ENCODE measurements at regions not wholly inside any gene's neighbourhood (a gene's known extent, or its start where the extent isn't known, plus 50 kb on each side); places are given as distances from the start of the nearest gene placed in this dataset.

GRCh38 chr4:170247596-170247995 is 157.8 kb upstream of the AADAT start:
- TF ChIP-seq, protein P1, sequence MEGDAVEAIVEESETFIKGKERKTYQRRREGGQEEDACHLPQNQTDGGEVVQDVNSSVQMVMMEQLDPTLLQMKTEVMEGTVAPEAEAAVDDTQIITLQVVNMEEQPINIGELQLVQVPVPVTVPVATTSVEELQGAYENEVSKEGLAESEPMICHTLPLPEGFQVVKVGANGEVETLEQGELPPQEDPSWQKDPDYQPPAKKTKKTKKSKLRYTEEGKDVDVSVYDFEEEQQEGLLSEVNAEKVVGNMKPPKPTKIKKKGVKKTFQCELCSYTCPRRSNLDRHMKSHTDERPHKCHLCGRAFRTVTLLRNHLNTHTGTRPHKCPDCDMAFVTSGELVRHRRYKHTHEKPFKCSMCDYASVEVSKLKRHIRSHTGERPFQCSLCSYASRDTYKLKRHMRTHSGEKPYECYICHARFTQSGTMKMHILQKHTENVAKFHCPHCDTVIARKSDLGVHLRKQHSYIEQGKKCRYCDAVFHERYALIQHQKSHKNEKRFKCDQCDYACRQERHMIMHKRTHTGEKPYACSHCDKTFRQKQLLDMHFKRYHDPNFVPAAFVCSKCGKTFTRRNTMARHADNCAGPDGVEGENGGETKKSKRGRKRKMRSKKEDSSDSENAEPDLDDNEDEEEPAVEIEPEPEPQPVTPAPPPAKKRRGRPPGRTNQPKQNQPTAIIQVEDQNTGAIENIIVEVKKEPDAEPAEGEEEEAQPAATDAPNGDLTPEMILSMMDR (IDR thresholded peaks at IDR 0.05): no peak
- TF ChIP-seq POLR2A (IDR thresholded peaks at IDR 0.05): no peak
